B cell (primary cell): ENCODE measurements at regions not wholly inside any gene's neighbourhood (a gene's known extent, or its start where the extent isn't known, plus 50 kb on each side); places are given as distances from the start of the nearest gene placed in this dataset.

ENCODE experiments used
- ATAC-seq: fragments of 200-7000 bp; cut with Tn5 transposase; one replicate; pipeline ENCODE4 v1.10.0; 2021; ENCODE audit warnings: low read depth, mild to moderate bottlenecking, moderate number of reproducible peaks, moderate library complexity
- CTCF ChIA-PET: fragments of 350-600 bp; sonication (Branson Sonifier 250); formaldehyde crosslinking; loops from one replicate; lab custom pipeline; 2021; ENCODE audit warnings: antibody characterized with exemption, inconsistent platforms; lab: Charles Lee
- POLR2A ChIA-PET: fragments of 350-600 bp; sonication (Branson Sonifier 250); formaldehyde crosslinking; loops from one replicate; lab custom pipeline; 2021; ENCODE audit warnings: antibody characterized with exemption; lab: Charles Lee
- DNase-seq: peaks from one replicate; pipeline ENCODE4 v3.0.0; 2013
- H2AFZ ChIP-seq: 2 replicates; pipeline ENCODE4 v1.6.1; 2012; ENCODE audit warnings: mild to moderate bottlenecking, low read depth, low read length; ENCODE audit not compliant: insufficient read depth, poor library complexity, severe bottlenecking
- H3K27ac ChIP-seq, 2 donors: 1 replicate in 1 of 2; 2 replicates in 1 of 2; pipeline ENCODE4 v1.5.1; 2012 to 2013; ENCODE audit warnings: low read length in 2 of 2, mild to moderate bottlenecking in 2 of 2, moderate library complexity in 1 of 2
- H3K27me3 ChIP-seq, 4 experiments: fragments of 200-600 bp in 1 of 4; sonication (generic) in 1 of 4; replicated peaks in 1 of 4; 1 replicate in 2 of 4; 2 replicates in 2 of 4; pipeline versions ENCODE4 v1.6.1 to v1.7.0; 2013 to 2016; ENCODE audit warnings: low read length in 3 of 4, mild to moderate bottlenecking in 2 of 4, mixed read lengths in 1 of 4, moderate library complexity in 1 of 4; ENCODE audit not compliant: insufficient read depth in 4 of 4, control insufficient read depth in 3 of 4; ENCODE audit errors: control extremely low read depth in 1 of 4
- H3K36me3 ChIP-seq, 2 experiments: replicated peaks in 1 of 2; 1 replicate in 1 of 2; 2 replicates in 1 of 2; pipeline versions ENCODE4 v1.6.1 to v1.7.1; 2013; ENCODE audit warnings: low read length in 1 of 2; ENCODE audit not compliant: insufficient read depth in 2 of 2, control insufficient read depth in 1 of 2; ENCODE audit errors: control extremely low read depth in 1 of 2, extremely low read depth in 1 of 2
- H3K4me1 ChIP-seq, 2 donors: fragments of 200-600 bp in 1 of 2; sonication (generic) in 1 of 2; 1 replicate in 1 of 2; 2 replicates in 1 of 2; pipeline versions ENCODE4 v1.5.1 to v1.6.1; 2013 to 2017; ENCODE audit warnings: low read length in 2 of 2; ENCODE audit not compliant: control insufficient read depth in 2 of 2, insufficient read depth in 2 of 2
- H3K4me2 ChIP-seq: replicated peaks from 2 replicates; pipeline ENCODE3; 2012; ENCODE audit warnings: mild to moderate bottlenecking, low read depth, low read length; ENCODE audit not compliant: poor library complexity, severe bottlenecking
- H3K4me3 ChIP-seq, 5 experiments: fragments of 200-600 bp in 1 of 5; sonication (generic) in 1 of 5; 1 replicate in 3 of 5; 2 replicates in 2 of 5; pipeline versions ENCODE4 v1.5.1 to v1.7.0; 2011 to 2016; ENCODE audit warnings: low read length in 4 of 5, mild to moderate bottlenecking in 4 of 5, low read depth in 2 of 5, control low read depth in 1 of 5, moderate library complexity in 1 of 5; ENCODE audit not compliant: insufficient read depth in 1 of 5; ENCODE audit errors: control extremely low read depth in 1 of 5, extremely low read depth in 1 of 5
- H3K79me2 ChIP-seq: fragments of 200-600 bp; sonication (generic); one replicate; pipeline ENCODE4 v1.6.0; 2016; ENCODE audit warnings: low read length; ENCODE audit not compliant: control insufficient read depth, insufficient read depth
- H3K9ac ChIP-seq: fragments of 200-600 bp; sonication (generic); 2 replicates; pipeline ENCODE4 v1.6.1; 2017; ENCODE audit warnings: mild to moderate bottlenecking, low read length, moderate library complexity
- H3K9me3 ChIP-seq, 3 donors: one replicate each; pipeline versions ENCODE4 v1.6.1 to v1.7.1; 2013; ENCODE audit warnings: low read length in 2 of 3; ENCODE audit not compliant: control insufficient read depth in 2 of 3, insufficient read depth in 1 of 3; ENCODE audit errors: control extremely low read depth in 1 of 3
- H4K20me1 ChIP-seq: 2 replicates; pipeline ENCODE4 v1.6.0; 2012; ENCODE audit warnings: mild to moderate bottlenecking, low read length; ENCODE audit not compliant: insufficient read depth, control insufficient read depth, poor library complexity, severe bottlenecking
- H3K27ac Mint-ChIP-seq: one replicate; pipeline ENCODE4 v1.8.0; 2021; ENCODE audit warnings: mixed read lengths
- H3K27me3 Mint-ChIP-seq: one replicate; pipeline ENCODE4 v1.8.0; 2021; ENCODE audit warnings: mixed read lengths
- H3K4me1 Mint-ChIP-seq: one replicate; pipeline ENCODE4 v1.8.0; 2021; ENCODE audit warnings: mixed read lengths
- H3K4me3 Mint-ChIP-seq: one replicate; pipeline ENCODE4 v1.8.0; 2021; ENCODE audit warnings: mixed read lengths
- H3K9me3 Mint-ChIP-seq: one replicate; pipeline ENCODE4 v1.8.0; 2022; ENCODE audit warnings: mixed read lengths; ENCODE audit not compliant: insufficient read depth
- EZH2 ChIP-seq: IDR thresholded peaks from 2 replicates; pipeline ENCODE4 v1.6.1; 2012; ENCODE audit warnings: borderline replicate concordance, low read depth, mild to moderate bottlenecking, moderate library complexity, low read length; ENCODE audit not compliant: insufficient read depth, poor library complexity, severe bottlenecking
- WGBS: methylation state at CpG from one replicate; pipeline ENCODE4 v1.1.5; 2013; ENCODE audit warnings: missing lambda C conversion rate; ENCODE audit not compliant: insufficient coverage; 5-methylcytosine and 5-hydroxymethylcytosine counted together
- intact Hi-C: fragments of 100-400 bp; cut with micrococcal nuclease; formaldehyde crosslinking; loops from one replicate; pipeline ENCODE4 v1.10.0; 2022
- TF ChIP-seq, protein P1 (sequence below): fragments of 200-600 bp; IDR thresholded peaks from one replicate; pipeline ENCODE4 v1.8.0; 2022; ENCODE audit warnings: antibody characterized with exemption, mild to moderate bottlenecking

GRCh38 chr10:10096296-10096695, 921.4 kb upstream of the CELF2 start:
- no peak for DNase-seq
- intact Hi-C loops: no loop called here
- H3K4me1 ChIP-seq: no peaks in the 10 kb centered on the region
- H3K27me3 ChIP-seq: no peaks in the 10 kb centered on the region
- ATAC-seq: no peak
- H3K9ac ChIP-seq: no peak overlapping the region
- no peak overlapping the region for H3K4me2 ChIP-seq
- TF ChIP-seq, protein P1, sequence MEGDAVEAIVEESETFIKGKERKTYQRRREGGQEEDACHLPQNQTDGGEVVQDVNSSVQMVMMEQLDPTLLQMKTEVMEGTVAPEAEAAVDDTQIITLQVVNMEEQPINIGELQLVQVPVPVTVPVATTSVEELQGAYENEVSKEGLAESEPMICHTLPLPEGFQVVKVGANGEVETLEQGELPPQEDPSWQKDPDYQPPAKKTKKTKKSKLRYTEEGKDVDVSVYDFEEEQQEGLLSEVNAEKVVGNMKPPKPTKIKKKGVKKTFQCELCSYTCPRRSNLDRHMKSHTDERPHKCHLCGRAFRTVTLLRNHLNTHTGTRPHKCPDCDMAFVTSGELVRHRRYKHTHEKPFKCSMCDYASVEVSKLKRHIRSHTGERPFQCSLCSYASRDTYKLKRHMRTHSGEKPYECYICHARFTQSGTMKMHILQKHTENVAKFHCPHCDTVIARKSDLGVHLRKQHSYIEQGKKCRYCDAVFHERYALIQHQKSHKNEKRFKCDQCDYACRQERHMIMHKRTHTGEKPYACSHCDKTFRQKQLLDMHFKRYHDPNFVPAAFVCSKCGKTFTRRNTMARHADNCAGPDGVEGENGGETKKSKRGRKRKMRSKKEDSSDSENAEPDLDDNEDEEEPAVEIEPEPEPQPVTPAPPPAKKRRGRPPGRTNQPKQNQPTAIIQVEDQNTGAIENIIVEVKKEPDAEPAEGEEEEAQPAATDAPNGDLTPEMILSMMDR: no peak
- TF ChIP-seq EZH2: no peak
- H4K20me1 ChIP-seq: no peaks in the 10 kb centered on the region
- H3K9me3 Mint-ChIP-seq: no peaks in the 10 kb centered on the region
- no peak overlapping the region for H3K4me3 ChIP-seq
- POLR2A ChIA-PET: no interaction called here
- H3K4me3 Mint-ChIP-seq: no peak overlapping the region
- no peak overlapping the region for H3K27ac Mint-ChIP-seq
- H2AFZ ChIP-seq: no peak overlapping the region
- no peaks in the 10 kb centered on the region for H3K79me2 ChIP-seq
- H3K27ac ChIP-seq: no peak overlapping the region
- no peaks in the 10 kb centered on the region for H3K36me3 ChIP-seq
- peaks cover 0 to 3% (median 0%) of the 10 kb centered on the region in 3 donors for H3K9me3 ChIP-seq
- CTCF ChIA-PET: no interaction called here
- H3K27me3 Mint-ChIP-seq: no peaks in the 10 kb centered on the region
- H3K4me1 Mint-ChIP-seq: no peaks in the 10 kb centered on the region

DNA sequence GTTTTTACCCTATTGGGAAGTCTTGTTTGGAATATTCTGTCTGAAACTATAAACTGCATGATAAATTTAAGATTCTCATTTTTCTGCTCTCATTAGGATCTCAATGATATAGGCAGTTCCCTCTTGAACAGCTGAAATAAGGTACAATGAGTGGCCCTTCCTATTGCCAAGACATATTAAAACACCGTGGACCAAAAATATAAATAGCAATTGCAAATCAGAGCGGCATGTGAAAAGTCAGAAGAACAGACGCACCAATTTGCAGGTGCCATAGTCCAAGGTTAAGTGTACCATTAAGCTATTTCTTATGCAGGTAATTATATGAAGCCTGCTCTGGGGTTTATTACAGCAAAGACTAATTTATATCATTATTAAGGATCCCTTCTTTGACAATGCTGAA, 920.8 kb upstream of the CELF2 start:
- ChIA-PET CTCF (no interaction called here), POLR2A (no interaction called here)
- no peak overlapping the region for H3K27ac ChIP-seq
- no peaks in the 10 kb centered on the region for H3K79me2 ChIP-seq
- peaks cover 0 to 3% (median 0%) of the 10 kb centered on the region in 3 donors for H3K9me3 ChIP-seq
- no peak overlapping the region for H2AFZ ChIP-seq
- Mint-ChIP-seq H3K4me3 (no peak overlapping the region), H3K9me3 (no peaks in the 10 kb centered on the region), H3K27me3 (no peaks in the 10 kb centered on the region), H3K27ac (no peak overlapping the region), H3K4me1 (no peaks in the 10 kb centered on the region)
- no peak for DNase-seq
- ATAC-seq: no peak
- TF ChIP-seq, protein P1: no peak
- no peak for TF ChIP-seq EZH2
- H4K20me1 ChIP-seq: no peaks in the 10 kb centered on the region
- H3K36me3 ChIP-seq: no peaks in the 10 kb centered on the region
- no peak overlapping the region for H3K4me2 ChIP-seq
- no CpG with 5 or more reads among the region's 3 CpGs for WGBS
- H3K4me3 ChIP-seq: no peak overlapping the region
- H3K27me3 ChIP-seq: no peaks in the 10 kb centered on the region
- no peak overlapping the region for H3K9ac ChIP-seq
- no peaks in the 10 kb centered on the region for H3K4me1 ChIP-seq
- intact Hi-C loops: no loop called here
